DMS114 treated with DMSO at 0.1 percent for 48 hours (cell line): ENCODE measurements at regions not wholly inside any gene's neighbourhood (a gene's known extent, or its start where the extent isn't known, plus 50 kb on each side); places are given as distances from the start of the nearest gene placed in this dataset.

Experiments used
- DNase-seq: peaks from one replicate; lab custom pipeline; 2025; ENCODE audit not compliant: unreplicated experiment; lab: John Stamatoyannopoulos, UW

DNA sequence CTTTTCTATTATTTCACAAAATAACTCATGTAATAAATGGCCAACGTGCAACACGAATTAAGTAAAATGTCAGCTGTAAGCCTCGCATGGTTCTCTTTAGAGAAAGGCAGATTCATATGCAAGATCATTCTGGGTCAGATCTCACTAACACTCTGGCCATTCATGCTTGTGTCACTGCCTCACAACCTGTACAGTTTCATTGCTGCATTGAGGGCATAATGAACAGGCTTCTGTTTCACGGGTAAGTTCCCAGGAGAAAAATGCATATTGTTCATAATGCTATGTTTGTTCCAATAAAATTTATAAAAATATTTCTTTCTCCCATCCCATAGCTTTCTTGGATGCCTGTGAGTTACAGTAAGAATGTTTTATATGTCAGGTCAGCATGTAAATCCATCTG, 734.0 kb upstream of the ANKRD30A start:
- peak; percentile 83 for DNase-seq

DNA sequence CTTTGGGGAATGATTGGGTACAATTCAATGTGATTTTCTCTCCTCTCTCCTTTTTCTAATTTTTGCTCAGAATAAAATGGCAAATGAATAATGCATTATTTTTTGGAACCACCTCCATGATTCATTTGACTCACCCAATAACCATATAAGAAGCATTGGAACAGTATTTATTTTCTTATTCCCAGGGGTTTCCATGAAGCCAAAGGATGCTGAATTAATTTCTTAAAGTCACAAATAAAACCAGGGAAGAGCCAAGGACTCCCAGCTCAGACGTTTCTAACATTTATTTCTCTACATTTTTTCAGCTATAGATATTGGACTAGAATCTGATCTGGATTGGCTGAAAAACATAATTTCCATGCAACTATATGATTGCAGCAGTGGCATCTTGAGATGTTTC, 735.2 kb upstream of the ANKRD30A start:
- no peak for DNase-seq

DNA sequence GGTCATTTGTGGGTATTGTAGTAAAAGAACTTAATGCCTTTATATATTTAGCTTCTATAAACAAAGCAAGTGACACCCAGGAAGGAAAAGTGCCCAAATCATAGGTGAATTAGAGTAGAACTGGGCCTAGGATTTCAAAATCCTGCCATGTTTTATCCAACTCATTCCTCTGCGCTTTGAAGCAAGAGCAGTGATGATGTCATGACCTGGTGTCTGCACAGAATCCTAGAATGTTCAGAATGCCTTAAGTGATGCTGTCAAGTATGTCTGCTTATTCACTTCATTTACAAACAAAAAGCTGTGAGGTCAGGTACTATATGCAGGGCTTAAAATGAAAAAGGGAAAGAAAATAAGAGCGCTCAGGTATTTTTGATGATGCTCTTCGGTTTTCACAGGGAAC, 737.2 kb upstream of the ANKRD30A start:
- peak; percentile 76 for DNase-seq

DNA sequence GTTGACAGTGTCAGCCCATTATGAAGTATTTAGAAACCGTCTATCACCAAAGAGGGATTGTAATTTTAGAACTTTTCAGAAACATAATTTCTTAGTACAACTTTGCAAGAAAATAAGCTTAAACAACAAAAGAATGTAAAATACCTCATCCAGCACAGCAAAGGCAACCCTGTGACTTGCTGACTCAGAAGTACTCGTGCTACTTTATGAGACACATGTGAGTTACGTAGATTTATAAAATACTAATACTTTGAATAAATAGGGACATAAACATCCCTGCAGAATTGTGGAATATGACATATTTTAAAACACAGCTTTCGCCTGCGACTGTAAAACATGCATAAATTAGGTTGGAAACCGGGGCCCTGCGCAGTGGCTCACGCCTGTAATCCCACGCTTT, 739.7 kb upstream of the ANKRD30A start:
- no peak for DNase-seq

DNA sequence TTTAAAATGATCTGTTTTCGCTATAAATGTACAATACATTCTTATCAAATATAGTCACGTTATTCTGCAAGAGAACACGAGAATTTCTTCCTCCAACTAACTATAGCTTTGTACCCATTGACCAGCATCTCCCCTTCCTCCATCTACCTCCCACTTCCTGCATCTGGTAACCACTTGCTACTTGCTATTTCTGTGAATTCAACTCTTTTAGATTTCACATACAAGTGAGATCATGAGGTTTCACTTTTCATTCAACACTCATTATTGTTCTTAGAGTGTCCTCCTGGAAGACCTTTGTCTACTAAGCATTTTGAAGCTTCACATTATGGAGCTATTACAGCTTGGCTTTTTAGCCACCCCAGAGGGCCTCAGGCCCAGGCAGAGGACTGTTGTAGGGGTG, 741.3 kb upstream of the FZD8 start:
- DNase-seq = no peak

DNA sequence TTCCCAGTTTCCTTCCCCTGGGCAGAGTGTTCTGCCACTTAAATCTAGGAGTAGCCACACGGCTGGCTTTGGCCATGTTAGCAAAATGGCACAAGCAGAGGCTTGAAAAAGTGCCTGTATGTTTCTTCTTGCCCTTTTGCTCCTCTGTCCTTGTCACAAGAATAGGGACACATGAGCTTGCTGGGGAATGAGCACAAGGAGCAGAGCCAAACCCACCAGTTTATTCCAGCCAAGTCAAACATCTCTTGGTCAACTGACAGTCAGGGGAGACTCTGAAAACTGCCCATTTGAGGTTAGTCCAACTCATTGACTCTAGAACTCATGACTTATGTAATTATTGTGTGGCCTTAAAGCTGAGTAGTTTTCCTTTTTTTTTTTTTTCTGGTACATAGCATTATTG, 739.7 kb upstream of the FZD8 start:
- DNase-seq = no peak

DNA sequence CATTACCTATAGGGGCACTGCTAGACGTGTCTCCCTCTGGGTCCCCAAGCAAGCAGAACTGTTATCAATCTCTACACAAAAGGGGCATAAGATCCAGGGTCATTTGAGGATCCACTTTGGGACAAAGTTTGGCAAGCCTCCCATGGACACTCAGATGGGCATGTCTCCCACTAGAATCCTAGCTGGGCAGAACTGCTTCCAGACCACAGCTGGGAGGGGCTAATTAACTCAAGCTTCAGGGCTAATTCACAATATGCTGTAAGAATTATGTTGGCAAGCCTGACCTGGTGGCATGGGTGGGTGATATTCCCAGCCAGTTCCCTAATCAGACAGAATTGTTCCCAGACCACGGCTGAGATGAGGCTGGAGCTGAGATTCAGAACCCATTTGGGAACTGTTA, 738.4 kb upstream of the FZD8 start:
- DNase-seq = no peak

DNA sequence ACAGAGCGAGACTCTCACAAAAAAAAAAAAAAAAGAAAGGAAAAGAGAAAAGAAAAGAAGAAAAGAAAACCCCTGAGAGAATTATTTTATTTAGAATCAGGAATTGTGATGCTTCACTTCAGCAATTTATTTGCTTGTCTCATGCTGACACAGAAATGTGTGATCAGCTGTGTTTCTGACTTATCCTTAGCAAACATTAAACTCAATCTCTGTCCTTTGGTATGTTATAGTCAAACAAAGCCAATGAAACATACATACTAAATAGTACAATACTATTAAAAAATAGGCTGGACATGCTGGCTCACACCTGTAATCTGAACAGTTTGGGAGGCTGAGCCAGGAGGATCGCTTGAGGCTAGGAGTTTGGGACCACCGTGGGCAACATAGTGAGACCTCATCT, 733.0 kb upstream of the FZD8 start:
- DNase-seq = no peak

DNA sequence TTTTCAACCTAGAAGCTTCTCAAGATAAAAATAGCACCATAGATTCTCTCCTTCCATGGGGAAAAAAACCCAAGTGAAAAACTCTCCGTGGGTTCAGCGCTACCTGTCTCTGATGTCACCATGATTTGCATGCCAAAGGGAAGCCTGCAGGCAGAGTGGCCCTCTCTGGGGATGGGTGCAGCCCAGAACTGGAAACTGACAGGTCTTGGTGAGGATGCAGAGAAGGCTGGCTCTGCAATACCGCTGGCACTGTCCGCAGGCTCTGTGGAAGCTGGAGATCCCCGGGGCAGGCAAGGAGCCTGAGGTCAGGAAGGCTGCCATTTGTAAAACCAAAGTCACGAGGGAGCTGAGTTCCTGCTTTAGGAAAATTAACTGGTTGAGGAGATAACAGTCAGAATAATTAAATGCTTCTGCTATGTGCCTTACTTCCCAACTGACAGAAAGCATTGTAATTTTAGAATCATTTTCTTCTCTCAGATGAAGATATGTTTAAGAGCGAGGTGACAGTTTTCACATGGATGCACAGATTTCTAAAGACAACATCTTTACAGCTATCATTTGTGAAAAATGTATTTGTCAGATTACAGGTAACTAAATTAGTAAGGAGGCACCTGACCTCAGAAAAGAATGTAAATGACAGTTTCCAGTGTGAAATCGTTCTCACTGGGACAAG, 731.5 kb upstream of the FZD8 start:
- DNase-seq = no peak

DNA sequence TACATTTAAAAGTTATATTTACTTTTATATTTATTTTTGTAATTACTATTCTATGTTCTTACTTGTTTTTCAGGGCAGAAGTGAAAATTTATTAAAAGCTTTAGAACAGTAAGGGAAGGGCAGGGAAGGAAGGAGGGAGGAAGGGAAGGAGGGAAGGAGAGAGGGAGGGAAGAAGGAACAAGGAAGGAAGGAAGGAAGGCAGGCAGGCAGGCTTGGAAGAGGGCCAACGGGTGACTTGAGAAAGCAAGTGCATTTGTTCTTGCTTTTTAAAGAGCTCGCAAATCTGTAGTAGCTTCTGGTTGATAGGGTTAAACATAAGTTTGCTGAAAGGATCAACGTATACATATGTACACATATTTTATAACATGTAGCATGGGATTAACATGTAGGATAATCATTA, 725.3 kb upstream of the FZD8 start:
- DNase-seq = no peak

DNA sequence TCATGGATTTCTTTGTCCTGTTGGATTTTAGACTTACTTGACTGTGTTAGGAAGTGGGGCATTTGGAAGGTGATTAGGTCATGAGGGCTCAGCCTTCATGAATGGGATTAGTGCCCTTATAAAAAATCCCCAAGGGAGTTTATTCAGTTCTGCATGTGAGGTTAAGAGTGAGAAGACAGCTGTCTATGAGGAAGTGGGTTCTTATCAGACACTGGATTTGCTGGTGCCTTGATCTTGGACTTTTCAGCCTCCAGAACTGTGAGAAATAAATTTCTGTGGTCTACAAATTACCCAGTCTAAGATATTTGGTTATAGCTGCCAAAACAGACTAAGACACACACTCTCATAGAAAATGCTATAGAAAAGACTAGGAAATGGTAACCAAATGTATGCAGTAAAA, 724.7 kb upstream of the FZD8 start:
- no peak for DNase-seq

DNA sequence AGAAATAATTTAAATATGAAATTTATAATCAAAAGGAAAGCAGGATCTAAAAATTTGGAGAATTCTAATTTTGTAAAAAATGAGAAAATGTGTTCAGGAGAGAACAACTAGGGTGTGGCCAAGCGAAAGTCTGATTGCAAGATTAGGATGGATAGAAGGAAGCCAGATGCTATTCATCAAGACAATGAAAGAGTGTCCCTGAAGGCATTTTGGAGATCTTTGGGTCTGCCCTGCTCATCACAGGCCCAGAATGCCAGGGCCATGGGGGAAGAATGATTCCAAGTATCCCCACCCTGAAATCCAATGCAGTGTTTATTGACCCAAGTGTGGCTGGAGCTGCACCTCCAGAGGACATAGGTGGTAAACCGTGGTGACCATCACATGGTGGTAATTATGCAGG, 724.0 kb upstream of the FZD8 start:
- no peak for DNase-seq

DNA sequence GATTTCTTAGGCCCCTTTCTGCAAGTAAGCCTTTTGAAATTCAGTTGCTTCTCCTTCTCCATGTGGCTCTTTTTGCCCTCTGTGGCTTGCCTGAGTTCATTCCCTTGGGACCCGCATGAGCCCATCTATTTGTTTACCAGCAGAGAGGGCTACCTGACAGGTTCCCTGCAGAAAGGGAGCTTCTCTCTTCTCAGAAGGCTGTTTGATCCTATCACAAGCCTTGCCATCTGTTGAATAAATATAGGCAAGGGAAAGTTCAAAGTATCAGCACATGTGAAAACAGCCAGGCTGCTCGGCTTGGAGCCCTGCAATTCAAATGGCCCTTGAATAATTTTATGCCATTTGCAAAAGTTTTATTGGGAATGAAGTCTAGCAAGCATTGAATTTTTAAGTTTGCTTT, 720.2 kb upstream of the FZD8 start:
- DNase-seq = no peak

DNA sequence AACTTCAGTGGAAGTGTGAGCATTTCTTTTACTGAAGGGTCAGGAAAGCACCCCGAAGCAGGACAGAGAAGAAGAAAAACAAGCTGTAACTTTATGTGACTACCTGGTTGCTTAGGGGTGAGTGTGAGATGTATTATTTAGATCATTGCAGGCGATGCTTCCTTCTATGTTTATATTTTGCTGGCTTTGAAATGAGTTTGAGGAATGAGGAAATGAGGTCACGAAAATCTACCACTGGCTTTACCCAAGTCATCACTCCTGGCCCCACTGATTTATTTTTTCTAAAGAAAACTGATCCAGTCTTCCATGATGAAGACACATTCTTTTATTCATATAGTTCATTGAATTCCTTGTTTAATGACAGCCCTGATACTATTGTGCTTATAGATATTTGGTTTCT, 716.6 kb upstream of the FZD8 start:
- no peak for DNase-seq

DNA sequence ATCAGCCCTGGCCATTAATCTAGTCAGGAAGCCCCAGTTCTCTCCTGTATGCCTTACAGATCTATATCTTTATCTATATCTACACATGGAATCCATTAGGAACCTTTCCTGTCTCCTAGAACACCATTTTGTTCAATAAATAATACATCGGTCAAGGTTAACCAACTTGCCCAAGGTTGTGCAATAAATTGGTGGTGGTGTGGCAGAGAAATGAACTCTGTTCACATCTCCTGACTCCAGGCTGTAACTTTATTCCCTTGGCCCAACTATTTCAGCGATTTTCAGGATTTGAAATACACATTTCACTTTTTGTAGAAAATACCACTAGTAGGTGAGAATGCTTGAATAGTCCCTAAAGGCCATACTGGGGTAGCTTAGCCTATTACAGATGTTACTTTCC, 712.5 kb upstream of the FZD8 start:
- DNase-seq = no peak

DNA sequence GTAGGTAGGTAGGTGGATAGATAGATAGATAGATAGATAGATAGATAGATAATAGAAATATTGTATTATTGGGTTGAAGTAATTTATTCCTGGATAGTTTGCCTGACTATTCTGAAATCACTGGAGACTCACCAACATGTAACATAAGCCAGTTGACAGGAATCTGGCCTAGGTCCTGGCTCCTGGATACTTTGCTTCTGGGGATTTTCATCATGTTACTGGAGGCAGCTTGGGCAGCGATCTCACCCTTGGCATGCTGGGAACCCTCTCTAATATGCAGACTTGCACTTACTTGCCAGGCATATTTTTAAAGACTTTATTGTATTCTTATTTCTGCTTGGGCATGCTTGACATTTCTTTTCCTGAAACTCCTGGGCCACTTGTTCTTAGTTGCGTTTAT, 709.1 kb upstream of the FZD8 start:
- no peak for DNase-seq

DNA sequence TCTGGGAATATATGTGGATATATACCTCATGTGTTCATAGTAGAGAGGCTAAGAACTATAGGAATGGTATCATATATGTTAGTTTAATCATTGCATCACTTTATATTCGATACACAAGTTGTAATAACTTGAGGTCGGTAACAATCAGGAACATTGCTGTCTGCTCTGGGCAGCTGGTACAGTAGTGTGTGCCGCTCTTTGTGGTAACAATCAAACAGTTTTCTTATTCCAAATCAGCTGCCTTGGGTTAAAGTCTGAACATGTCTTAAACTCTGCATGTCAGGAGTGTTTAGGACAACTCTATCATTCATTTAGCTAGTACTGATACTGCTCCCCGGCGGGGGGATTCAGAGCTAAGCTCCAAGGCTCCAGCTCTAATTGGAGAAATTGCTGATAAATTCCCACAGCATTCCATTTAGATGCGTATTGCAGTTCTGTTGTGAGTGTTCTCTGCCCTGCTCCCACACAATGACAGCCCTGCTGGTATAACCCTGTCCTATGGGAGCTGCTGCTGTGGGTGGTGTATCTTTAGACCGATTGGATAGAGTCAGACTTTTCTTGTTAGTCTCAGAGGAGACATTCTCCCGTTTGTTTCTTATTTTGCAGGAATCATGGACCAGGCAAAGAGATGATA, 707.5 kb upstream of the FZD8 start:
- DNase-seq = peak; percentile 99

DNA sequence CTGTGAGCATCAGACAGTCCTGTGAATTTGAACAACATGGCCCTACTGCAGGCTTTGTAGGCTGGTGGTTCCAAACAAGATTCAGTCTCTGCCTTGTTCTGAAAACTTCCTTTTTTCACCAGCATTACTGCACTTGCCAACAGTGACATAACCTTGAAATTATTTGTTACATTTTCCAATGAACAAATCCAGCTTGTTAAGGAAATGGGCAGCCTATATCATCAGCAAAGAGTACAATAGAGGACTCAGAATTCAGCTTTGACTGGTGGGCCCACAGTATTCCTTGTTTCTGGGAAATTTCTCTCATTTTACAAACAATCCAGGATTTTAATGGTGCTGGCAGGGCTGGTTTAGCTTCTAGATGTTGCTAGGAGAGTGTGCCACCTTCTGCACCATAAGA, 703.7 kb upstream of the FZD8 start:
- DNase-seq = no peak

DNA sequence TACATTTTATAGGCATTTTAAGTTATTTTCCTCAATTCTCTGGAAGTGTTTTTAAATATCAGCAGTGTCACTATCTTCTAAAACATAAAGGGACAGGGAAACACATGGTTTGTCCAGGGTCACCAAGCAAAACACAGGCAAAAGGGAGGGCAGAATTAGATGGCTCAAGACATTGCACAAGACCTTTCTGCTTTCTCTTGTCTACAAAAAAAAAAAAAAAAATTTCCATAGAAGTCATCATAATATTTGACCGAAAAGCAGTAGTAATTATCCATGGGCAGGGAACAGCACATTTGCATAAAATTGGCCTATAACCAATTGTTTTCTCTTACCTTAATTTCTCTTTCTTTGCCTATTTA, 703.1 kb upstream of the FZD8 start:
- no peak for DNase-seq

DNA sequence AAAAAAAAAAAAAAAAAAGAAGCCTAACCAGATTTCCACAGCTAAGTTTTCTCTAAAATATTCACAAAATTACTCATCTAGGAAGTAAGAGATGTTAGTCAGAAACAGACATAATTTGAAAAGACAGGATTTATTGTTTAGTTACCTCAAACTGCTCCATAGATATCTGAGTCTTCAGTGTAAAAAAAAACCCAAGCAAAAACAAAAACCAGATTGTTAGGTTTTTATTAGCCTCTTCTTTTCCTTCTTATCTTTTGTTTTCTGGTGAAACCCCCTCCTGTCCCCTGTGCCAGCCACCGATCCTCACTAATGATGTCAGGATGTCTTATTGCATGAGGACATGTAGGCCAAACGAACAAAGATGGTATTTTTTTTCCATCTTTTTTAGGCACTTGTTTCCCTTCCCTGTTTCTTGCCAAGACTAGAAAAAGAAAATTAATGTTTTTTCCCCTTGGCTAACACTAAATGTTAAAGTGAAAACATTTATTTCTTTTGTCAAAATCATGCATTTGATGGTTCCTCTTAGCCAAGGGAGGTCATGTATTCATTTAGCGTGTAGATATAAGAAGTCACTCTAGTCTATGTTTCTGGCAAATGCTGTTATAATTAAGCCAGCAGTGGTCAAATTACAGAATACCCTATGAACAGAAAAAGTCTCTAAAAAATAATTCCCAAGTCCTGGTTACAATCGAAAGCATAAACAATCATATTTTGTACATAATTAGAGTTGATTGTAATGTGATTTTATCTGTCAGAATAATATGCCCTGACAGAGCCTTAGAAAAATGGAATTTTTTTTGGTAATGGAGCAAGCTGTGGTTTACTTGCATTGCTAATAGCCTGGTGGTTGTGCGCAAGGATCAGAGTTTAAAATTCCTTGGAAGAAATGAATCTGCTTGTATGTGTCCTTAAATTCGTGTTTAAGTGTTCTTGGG, 702.4 kb upstream of the FZD8 start:
- DNase-seq = no peak

DNA sequence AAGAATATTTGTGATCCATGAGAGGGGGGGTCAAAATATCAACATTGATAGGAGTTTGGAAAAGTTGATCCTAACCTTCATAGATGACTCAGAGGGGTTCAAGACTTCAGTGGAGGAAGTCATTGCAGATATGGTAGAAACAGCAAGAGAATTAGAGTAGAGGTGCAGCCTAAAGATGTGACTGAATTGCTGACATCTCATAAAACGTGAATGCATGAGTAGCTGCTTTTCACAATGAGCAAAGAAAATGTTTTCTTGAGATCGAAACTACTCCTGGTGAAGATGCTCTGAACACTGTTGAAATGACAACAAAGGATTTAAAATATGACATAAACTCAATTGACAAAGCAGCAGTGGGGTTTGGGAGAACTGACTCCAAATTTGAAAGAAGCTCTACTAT, 700.7 kb upstream of the FZD8 start:
- no peak for DNase-seq

DNA sequence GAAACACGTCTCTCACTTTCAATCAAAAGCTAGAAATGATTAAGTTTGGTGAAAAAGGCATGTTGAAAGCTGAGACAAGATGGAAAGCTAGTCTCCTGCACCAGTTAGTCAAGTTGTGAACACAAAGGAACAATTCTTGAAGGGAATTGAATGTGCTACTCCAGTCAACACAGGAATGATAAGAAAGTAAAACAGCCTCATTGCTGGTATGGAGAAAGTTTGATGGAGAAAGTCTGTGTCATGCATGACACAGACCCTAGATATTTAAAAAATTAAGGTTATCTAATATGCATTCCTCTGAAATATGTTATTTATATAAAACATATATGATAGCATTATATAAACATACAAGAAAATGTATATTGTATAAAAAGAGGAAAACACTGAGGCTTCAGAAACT, 699.4 kb upstream of the FZD8 start:
- no peak for DNase-seq
